GM04503 (cell line): ENCODE measurements at regions not wholly inside any gene's neighbourhood (a gene's known extent, or its start where the extent isn't known, plus 50 kb on each side); places are given as distances from the start of the nearest gene placed in this dataset.

ENCODE experiments used
- DNase-seq: peaks from one replicate; pipeline ENCODE4 v3.0.0-alpha.2; 2012; ENCODE audit warnings: low read depth

DNA sequence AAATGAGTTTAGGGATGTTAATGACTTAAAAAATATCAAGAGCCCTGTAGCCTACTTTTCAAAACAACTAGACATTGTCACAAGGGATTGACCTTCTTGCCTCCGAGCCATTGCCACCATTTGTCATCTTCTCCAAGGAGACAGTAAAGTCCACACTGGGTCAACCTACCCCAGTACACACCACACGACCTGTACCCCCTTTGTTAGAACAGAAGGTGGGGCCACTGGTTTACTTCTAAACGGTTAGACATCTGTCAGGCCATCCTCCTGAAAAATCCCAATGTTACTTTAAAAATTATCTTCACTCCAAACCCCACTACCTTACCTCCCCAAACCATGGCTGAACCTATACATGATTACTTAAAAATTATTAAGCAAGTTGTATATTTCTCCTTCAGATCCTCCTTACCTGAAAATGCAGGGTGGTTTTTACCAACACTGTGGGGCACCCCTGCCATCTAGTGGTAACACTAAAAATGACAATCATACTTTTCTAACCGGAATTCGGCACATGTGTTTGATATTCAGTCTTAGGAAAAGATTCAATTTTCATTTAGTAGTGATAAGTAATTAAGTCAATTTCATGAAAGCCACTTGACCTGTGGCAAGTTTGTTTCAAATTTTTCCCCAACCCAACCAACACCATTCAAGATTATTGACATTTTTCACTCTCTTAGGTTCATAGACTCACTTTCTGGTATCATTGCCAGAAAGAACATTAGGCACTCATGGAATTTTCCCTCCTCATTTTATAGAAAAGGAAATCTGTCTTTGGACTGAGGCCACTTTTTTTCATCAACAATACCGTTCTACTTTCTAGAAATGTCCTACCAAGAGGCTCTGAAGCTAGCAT is 265.3 kb upstream of the PKDCC start:
- no peak for DNase-seq

DNA sequence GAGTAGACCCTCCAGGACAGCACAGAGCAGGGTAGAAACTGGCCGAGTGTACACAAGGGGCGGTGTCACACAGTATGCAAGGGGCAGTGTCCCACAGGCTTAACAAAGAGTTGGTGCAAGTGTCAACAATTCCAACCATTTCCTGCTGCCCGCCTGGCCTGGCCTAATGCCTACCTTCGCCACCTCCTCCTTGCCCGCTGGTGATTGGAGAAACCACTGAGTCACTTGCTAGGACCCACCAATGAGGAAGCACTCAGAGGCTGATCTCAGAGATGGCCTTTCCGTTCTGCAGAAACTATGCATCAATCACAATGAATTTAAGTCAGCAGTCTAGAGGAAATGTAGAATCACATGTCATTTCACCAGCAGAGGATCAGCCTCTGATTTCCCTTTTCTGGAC is 263.3 kb upstream of the PKDCC start:
- no peak for DNase-seq

DNA sequence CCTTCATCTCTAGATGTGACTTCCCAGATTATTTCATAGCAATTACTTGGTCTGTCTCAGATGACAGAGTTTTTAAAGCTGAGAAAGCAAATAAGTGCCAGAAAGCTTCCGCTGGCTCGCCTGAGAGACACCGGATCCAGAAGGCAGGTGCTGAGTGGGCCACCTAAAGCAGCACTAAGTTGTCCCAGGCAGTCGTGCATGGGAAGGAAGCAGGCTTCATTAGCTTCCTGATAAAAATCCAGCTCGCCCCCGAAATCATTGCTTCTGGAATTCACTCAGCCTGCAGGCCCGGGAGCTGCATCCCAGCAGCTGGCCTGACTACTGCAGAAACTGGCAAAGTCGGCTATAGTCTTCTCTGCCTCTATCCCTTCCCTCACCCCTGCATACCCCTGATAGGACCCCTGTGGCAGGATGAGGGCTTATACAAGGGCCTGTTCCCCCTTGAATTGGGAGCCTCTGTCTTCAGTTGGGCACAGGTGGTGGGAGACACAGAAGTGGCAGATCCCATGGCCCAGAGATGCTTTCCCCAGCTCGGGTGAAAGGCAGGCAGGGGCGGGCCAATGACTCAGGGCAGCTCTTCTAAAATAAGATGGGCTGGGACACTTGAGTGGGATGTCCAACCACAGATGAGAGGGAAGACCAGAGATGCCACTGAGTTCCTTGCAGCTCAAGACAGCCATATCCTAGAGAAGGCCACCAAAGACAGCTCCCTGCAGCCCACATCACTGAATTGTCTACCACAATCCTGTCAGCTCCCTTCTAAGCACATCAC is 262.4 kb upstream of the PKDCC start:
- no peak for DNase-seq

DNA sequence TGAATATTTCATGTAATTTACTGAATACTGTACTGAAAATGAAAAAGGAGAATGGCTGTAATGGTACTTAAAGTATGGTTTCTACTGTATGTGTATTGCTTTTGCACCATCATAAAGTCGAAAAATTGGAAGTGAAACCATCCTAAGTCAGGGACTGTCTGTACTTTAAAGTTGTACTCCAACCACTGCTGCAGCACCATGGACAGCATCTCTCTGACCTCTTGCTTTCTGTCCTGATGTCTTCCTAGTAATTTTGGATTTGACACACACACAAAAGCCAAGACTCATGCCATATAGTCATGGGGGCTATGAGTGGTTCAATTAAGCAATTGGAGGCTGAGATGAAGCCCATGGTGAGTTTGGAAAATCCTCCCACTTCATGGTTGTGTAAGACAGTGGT is 256.3 kb upstream of the PKDCC start:
- DNase-seq, result no peak

- no peak for DNase-seq
These were observed 244.5 kb upstream of the PKDCC start for GRCh38 chr2:41803361-41803760.

- DNase-seq, result no peak
These were observed 241.5 kb upstream of the PKDCC start for GRCh38 chr2:41806286-41806685.

DNA sequence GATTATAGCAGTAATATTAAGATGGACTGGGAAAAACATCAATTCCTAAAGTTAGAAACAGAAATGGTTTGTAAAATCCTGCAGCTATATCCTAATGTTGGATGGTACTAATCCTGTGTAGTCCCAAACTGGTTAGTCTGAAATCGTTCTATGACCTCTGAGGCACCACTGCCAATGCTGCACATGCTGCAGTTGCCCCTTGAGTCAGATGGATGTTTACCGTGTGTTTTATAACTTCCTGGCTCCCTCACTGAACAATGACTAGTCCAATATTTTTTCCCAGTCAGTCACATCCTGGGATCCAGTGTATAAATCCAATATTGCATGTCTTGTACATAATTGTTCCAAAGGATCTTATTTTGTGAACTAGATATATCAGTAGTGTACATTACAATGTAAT is 226.7 kb upstream of the PKDCC start:
- no peak for DNase-seq

- no peak for DNase-seq
These were observed 220.9 kb upstream of the PKDCC start for GRCh38 chr2:41826921-41827320.

DNA sequence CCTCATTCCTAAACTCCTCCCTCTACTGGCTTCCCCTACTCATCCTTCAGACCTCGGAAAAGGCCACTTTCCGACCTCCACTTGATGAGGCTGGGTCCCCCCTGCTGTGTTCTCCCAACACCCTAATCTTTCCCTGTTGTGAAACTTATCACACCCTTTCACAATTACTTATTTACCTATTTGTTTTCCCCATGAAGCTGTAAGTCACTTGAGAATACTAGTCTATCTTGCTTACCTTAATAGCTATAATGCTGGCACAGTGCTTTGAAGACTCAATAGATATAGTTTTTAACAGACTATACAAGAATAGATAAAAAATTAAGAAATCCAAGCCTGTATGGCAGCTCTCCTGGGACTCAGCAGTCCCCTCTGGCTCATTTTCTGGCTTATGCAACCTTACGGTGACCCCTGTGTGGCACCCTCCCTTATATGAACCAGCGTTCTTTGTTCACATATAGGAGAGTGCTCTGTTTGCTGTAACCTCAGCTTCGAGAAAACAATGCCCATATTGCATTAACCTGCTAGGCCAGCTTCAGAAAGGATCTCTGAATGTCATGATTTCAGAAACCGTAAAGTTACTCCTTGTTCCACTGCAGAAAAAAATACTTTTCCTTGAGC is 220.4 kb upstream of the PKDCC start:
- DNase-seq, result no peak

GRCh38 chr2:41828052-41828643 is 219.7 kb upstream of the PKDCC start:
- DNase-seq, result no peak

GRCh38 chr2:41829052-41829451 is 218.8 kb upstream of the PKDCC start:
- DNase-seq, result no peak

- DNase-seq, result no peak
These were observed 217.2 kb upstream of the PKDCC start for GRCh38 chr2:41830600-41830999.

DNA sequence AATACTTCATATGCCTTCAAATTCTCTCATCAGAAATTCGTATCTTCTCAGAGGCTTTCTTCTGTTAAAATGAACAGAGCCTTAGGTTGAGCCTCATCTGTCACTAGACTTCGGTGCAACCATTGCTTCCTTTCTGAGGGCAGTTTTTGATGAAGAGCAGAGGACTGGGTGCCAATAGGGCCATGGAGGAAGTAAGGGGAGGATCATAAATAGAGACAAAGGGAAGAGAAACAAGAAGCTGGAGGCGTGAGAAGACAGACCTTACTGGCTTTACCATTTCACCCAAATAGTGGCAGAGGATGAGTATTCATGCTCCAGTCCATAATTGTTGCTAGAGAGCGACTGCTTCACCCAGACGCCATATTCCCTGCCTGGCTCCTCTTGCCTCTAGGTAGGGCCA is 215.6 kb upstream of the PKDCC start:
- no peak for DNase-seq

GRCh38 chr2:41835401-41835800 is 212.4 kb upstream of the PKDCC start:
- no peak for DNase-seq

- DNase-seq, result no peak
These were observed 210.9 kb upstream of the PKDCC start for GRCh38 chr2:41836948-41837347.

DNA sequence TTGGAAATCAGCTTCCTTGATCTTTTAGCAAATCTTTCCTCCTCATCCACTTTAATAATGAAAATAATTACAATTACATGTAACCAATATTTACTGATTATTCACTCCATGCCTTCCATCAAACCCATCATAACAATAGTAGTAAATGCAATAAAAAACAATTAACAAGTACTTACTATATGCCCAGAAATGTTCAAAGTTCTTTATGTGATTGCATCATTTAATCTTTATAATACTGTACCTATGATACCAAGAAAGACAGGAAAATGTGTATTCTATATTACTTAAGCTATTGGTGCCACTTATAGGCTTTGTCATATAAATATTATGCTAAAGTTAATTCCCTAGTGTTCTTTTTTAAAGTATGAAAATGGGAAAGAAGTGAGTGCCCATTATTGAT is 210.2 kb upstream of the PKDCC start:
- no peak for DNase-seq

GRCh38 chr2:41840702-41841551 is 206.9 kb upstream of the PKDCC start:
- peak; percentile 79 for DNase-seq

DNA sequence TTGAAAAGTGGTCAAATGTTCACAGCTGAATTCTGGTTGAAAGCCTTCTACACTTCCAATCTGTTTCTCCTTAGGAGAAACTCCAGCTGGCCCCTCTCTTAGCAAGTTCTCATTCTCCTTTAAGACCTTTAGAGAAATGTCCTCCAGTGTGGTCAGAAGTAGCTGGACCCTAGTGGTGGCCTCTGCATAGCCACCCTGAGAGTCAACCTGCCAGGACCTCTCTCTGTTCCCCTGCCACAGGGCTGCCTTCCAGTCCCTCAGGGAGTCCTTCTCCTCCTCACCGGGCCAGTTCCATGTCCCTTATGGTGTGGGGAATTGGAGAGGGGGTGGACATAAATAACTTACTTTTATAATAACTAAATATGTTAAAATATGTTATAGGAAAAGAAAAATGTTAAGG is 200.9 kb upstream of the PKDCC start:
- no peak for DNase-seq

DNA sequence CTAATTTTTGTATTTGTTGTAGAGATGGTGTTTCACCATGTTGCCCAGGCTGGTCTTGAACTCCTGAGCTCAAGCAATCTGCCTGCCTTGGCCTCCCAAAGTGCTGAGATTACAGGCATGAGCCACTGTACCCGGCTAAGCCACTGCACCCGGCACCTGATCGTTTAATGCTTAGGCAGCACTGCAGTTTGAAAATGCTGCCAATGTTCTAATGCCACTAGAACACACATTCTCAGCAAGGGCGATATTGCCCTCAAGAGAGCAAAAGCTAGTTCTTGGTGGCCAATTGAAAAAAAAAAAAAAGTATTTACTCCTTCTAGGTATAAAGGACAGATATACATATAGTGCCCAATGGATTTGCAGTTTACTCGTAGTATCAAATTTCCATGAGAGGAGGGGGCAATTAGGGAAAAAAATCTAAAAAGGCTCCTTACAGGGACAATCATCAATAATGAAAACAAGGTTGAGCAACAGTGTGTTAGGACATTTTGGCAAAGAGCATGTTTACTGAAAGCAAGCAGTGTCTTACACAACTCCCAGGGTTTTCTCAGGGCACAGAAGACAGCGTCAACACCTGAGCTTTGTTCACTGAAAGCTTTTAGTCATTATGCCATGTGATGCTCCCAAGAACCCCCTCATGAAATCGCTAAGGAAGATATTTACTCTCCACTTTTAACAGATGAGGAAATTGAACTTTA is 199.9 kb upstream of the PKDCC start:
- no peak for DNase-seq

DNA sequence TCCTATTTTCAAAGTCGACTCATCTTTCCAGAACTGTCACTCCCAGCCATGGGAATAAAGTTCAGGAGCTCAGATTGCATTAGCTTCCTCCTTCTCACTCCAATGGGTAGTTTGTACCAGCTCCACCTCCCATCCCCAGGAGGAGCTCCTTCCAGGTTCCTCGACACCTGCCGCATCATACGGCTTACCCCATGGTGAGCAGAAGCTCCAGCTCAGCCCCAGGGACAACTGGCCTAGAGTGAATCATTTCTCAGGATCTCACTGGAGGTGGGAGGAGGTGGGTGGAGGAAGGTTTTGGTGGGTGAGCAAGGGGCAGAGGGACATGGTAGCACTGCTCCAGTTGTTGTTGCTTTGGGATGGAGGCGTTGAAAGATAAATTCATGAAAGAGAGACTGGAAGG is 196.3 kb upstream of the PKDCC start:
- no peak for DNase-seq
